ENCODE measurements at regions not wholly inside any gene's neighbourhood (a gene's known extent, or its start where the extent isn't known, plus 50 kb on each side); places are given as distances from the start of the nearest gene placed in this dataset.
"Not testable (repeated sequence)": the region's sequence is repeated elsewhere in the genome, so short reads cannot be mapped to it uniquely, and the experiment has no call there.

DNA sequence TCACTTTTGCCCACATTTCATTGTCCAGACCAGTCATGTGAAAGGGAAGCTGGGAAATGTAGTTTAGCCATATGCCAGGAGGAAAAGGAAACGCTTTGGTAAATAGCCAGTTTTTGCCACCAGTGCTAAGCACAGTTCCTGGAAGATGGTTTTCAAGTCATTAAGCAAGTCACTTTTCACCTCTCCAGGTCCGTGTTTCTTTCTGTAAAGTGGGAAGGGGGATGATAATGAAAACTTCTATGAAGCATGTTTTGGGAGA lies 96.6 kb upstream of the TPTE start:
- not testable (repeated sequence) for H3K27ac ChIP-seq; H3K4me1 ChIP-seq; DNase-seq (ENCODE audit: low spot score); H3K4me3 ChIP-seq; H3K27me3 ChIP-seq; H3K36me3 ChIP-seq
- H3K9me3 ChIP-seq, result peaks cover 0 to 11% of the 10 kb centered on the region in 2 donors

DNA sequence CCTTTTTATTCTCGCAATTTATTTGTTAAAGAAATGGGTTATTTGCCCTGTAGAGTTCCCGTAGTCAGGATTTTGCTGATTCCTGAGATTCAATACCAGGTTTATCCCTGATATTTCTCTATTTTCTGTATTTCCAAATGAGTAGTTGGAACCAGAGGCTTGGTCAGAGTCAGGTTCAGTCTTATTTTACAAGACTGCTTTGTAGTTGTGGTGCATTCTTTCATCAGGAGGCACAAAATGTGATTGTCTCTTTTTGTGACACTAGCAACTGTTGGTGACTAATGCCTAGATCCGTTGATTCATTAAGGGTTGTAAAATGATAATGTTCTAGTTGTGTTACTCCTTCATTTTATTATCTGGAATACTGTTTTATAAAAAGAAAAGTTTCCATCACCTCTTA lies 95.5 kb upstream of the TPTE start:
- H3K4me1 ChIP-seq, result no peaks in the 10 kb centered on the region
- no peak for DNase-seq (ENCODE audit: low spot score)
- no peaks in the 10 kb centered on the region for H3K27me3 ChIP-seq
- H3K9me3 ChIP-seq, result peaks cover 0 to 11% of the 10 kb centered on the region in 2 donors
- H3K36me3 ChIP-seq, result no peaks in the 10 kb centered on the region
- H3K4me3 ChIP-seq, result no peak overlapping the region
- TF ChIP-seq, protein P1, sequence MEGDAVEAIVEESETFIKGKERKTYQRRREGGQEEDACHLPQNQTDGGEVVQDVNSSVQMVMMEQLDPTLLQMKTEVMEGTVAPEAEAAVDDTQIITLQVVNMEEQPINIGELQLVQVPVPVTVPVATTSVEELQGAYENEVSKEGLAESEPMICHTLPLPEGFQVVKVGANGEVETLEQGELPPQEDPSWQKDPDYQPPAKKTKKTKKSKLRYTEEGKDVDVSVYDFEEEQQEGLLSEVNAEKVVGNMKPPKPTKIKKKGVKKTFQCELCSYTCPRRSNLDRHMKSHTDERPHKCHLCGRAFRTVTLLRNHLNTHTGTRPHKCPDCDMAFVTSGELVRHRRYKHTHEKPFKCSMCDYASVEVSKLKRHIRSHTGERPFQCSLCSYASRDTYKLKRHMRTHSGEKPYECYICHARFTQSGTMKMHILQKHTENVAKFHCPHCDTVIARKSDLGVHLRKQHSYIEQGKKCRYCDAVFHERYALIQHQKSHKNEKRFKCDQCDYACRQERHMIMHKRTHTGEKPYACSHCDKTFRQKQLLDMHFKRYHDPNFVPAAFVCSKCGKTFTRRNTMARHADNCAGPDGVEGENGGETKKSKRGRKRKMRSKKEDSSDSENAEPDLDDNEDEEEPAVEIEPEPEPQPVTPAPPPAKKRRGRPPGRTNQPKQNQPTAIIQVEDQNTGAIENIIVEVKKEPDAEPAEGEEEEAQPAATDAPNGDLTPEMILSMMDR (IDR thresholded peaks at IDR 0.05), result no peak
- no peak overlapping the region for H3K27ac ChIP-seq

DNA sequence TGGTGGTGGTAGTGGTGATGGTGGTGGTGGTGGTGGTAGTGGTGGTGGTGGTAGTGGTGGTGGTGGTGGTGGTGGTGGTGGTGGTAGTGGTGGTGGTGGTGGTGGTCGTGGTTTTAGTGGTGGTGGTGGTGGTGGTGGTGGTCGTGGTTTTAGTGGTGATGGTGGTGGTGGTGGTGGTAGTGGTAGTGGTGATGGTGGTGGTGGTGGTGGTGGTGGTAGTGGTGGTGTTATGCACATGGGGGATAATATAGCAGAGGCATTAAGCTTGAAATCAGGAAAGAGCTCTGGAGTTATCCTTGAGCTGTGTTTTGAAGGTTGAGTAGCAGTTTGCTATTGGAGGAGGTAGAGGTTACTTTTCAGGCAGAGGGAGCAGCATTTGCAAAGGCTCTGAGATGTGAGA lies 94.6 kb upstream of the TPTE start:
- not testable (repeated sequence) for H3K27me3 ChIP-seq; H3K27ac ChIP-seq; DNase-seq (ENCODE audit: low spot score); H3K4me3 ChIP-seq; H3K4me1 ChIP-seq; H3K36me3 ChIP-seq
- peaks cover 0 to 13% of the 10 kb centered on the region in 2 donors for H3K9me3 ChIP-seq

DNA sequence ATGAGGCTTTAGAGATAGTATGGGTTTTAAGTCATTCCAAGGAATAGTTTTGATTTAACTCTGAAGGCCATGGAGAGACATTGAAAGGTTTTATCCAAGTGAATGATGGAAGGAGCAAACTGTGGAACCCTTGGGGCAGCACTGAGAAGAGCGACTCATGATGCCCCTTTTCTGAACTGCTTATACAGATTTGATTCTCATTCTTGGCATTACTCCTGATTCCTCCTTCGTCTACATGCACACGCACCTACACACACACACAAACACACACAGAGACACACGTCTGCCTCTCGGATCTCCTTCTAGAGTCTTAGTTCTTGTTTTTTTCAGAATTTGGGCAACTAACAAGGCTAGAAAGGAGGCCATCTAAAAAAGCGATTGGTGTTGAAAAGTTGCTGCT lies 94.1 kb upstream of the TPTE start:
- not testable (repeated sequence) for DNase-seq (ENCODE audit: low spot score); H3K27ac ChIP-seq; H3K4me1 ChIP-seq; H3K4me3 ChIP-seq; H3K27me3 ChIP-seq; H3K36me3 ChIP-seq
- peaks cover 0 to 18% of the 10 kb centered on the region in 2 donors for H3K9me3 ChIP-seq

DNA sequence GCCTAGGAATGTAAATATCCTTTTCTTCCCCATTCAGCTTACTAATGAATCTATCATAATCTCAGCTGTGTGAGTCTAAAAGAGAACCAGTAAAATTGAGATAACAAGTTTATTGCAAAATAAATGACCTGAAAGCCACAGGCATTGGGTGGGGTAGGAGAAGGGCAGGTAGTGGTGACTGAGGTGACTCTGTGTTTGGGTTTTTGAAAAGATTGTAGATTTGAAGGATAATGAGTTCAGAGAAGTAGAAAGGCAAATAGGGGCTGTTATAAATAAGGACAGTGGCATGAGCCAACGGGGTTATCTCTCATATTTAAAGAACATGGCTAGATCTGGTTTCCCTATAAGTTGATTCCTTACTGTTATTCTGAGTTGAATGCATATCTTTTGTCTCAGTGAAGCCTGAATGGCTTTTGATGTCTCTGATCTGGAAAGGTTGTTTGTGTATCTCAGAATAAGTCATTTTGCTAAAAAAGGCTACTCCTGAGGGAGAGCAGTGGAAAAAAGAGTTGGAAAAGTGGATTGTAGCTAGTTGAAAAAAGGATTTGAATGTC lies 92.3 kb upstream of the TPTE start:
- H3K4me3 ChIP-seq; H3K27ac ChIP-seq; H3K27me3 ChIP-seq; H3K4me1 ChIP-seq; H3K36me3 ChIP-seq; DNase-seq (ENCODE audit: low spot score): not testable (repeated sequence)
- H3K9me3 ChIP-seq, result peaks cover 0 to 13% of the 10 kb centered on the region in 2 donors

DNA sequence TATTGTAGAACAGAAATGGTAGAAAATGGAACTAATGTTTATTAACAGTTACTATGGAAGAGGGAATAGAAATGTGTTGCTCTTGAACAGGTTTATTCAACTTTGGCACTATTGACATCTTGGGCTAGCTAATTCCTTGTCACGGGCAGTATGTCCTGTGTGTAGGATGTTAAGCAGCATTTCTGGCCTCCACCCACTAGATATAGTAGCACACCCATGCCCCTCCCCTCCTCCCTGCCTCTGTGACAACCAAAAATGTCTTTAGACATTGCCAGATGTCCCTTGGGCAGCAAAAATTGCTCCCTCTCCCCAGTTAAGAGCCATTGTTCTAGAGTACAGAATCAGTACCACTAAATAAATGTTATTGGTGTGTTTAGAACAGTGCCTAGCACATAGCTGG lies 91.4 kb upstream of the TPTE start:
- Histone ChIP-seq H3K36me3 (no peaks in the 10 kb centered on the region), H3K9me3 (peaks cover 0 to 13% of the 10 kb centered on the region in 2 donors), H3K4me3 (no peak overlapping the region), H3K4me1 (no peaks in the 10 kb centered on the region), H3K27ac (no peak overlapping the region), H3K27me3 (no peaks in the 10 kb centered on the region)
- DNase-seq (ENCODE audit: low spot score), result no peak
- TF ChIP-seq, protein P1 (IDR thresholded peaks at IDR 0.05), result no peak

DNA sequence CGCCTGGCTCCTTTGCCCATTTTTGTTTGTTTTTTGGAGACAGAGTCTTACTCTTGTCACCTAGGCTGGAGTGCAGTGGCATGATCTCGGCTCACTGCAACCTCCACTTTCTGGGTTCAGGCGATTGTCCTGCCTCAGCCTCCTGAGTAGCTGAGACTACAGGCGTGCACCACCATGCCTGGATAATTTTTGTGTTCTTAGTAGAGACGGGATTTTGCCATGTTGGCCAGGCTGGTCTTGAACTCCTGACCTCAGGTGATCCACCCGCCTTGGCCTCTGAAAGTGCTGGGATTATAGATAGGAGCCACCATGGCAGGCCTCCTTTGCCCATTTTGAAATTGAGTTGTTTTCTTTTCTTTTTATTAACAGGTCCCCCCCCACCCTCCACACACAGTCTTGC lies 89.4 kb upstream of the TPTE start:
- H3K36me3 ChIP-seq, H3K27me3 ChIP-seq, H3K27ac ChIP-seq, H3K4me1 ChIP-seq, H3K4me3 ChIP-seq: not testable (repeated sequence)
- H3K9me3 ChIP-seq, result peaks cover 0 to 18% of the 10 kb centered on the region in 2 donors
- DNase-seq (ENCODE audit: low spot score), result peak; percentile 76

DNA sequence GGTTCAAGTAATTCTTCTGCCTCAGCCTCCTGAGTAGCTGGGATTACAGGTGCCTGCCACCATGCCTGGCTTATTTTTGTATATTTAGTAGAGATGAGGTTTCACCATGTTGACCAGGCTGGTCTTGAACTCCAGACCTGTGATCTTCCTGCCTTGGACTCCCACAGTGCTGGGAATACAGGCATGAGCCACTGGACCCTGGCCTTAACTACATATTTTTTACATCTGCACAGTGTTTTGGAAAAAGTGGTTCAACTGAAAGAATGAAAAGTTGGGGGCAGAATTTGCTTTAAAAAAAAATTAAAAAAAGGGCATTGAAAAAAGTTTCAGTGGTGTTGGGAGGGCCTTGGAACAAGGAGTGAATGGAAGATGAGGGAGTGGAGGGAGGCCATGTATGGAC lies 88.9 kb upstream of the TPTE start:
- not testable (repeated sequence) for H3K4me1 ChIP-seq; H3K27ac ChIP-seq; H3K27me3 ChIP-seq; H3K4me3 ChIP-seq; DNase-seq (ENCODE audit: low spot score); H3K36me3 ChIP-seq
- peaks cover 0 to 18% of the 10 kb centered on the region in 2 donors for H3K9me3 ChIP-seq

DNA sequence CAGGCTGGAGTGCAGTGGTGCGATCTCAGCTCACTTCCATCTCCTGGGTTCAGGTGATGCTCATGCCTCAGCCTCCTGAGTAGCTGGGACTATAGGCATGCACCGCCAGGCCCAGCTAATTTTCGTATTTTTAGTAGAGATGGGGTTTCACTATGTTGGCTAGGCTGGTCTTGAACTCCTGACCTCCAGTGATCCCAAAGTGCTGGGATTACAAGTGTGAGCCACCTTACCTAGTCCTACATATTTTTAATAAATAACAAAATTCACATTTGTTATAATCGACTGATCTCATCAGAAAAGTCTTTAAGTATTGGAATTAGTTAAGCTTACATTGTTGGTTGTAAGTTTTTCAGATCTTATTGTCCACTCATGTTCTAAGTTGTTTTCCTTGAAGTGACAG lies 83.4 kb upstream of the TPTE start:
- not testable (repeated sequence) for H3K4me3 ChIP-seq; H3K4me1 ChIP-seq; H3K27ac ChIP-seq; H3K27me3 ChIP-seq; DNase-seq (ENCODE audit: low spot score); H3K36me3 ChIP-seq
- H3K9me3 ChIP-seq, result peaks cover 0 to 31% of the 10 kb centered on the region in 2 donors

DNA sequence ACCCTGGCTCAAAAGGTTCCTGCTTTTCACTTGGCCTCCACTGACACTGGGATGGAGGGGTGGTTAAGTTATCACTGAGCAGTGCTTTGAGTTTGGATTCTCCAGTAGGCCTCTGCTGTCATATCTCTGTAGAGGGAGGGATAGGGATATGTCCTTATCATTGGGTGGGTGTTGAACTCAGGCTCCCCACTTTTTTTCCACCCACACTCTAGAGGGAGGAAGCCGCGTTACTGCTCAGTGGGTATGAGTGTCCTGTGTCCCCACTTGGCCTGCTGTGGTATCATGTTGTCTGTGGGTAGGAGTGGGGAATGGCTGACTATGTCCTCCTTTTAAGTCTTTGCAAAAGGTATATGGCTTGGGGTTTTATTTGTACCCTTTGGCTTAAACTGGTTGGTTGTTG lies 80.7 kb upstream of the TPTE start:
- not testable (repeated sequence) for H3K4me1 ChIP-seq; H3K36me3 ChIP-seq; H3K27me3 ChIP-seq; H3K4me3 ChIP-seq; H3K27ac ChIP-seq; DNase-seq (ENCODE audit: low spot score)
- H3K9me3 ChIP-seq, result peaks cover 0 to 31% of the 10 kb centered on the region in 2 donors

DNA sequence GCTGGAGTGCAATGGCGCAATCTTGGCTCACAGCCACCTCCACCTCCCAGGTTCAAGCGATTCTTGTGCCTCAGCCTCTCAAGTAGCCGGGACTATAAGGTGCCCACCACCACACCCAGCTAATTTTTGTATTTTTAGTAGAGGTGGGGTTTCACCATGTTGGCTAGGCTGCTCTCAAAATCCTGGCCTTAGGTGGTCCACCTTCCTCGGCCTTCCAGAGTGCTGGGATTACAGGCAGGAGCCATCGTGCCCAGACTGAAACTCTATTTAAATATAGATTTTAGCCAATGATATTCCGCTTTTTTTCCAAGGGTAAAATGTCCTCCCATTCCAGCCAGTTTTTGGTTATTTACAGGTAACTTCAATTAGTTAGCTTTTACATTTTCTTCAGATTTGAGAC lies 79.4 kb upstream of the TPTE start:
- H3K9me3 ChIP-seq, result peaks cover 0 to 26% of the 10 kb centered on the region in 2 donors
- not testable (repeated sequence) for H3K4me1 ChIP-seq; DNase-seq (ENCODE audit: low spot score); H3K27me3 ChIP-seq; H3K4me3 ChIP-seq; H3K36me3 ChIP-seq; H3K27ac ChIP-seq

DNA sequence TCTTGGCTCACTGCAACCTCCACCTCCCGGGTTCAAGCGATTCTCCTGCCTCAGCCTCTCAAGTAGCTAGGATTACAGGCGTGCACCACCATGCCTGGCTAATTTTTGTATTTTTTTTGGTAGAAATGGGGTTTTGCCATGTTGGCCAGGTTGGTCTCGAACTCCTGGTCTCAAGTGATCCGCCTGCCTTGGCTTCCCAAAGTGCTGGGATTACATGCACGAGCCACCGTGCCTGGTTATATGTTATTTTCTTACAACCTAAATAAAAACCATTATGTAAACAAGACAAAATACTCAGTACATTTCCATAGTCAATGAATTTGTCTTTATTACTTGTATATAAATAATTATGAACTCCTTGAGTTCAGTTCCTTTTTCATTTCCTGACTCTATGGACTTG lies 75.7 kb upstream of the TPTE start:
- not testable (repeated sequence) for H3K9me3 ChIP-seq; DNase-seq (ENCODE audit: low spot score); H3K27me3 ChIP-seq

DNA sequence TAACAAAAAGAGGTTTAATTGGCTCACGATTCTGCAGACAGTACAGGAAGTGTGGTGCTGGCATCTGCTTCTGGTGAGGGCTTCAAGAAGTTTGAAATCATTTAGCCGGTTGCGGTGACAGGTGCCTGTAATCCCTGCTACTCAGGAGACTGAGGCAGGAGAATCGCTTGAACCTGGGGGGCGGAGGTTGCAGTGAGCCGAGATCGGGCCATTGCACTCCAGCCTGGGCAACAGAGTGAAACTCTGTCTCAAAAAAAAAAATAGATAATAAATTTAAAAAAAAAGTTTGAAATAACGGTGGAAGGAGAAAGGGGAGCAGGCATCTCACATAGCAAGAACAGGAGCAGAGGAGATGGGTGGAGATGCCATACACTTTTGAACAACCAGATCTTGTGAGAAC lies 71.9 kb upstream of the TPTE start:
- peaks cover 0 to 18% of the 10 kb centered on the region in 2 donors for H3K9me3 ChIP-seq
- not testable (repeated sequence) for H3K4me3 ChIP-seq; H3K4me1 ChIP-seq; H3K36me3 ChIP-seq; H3K27me3 ChIP-seq; DNase-seq (ENCODE audit: low spot score); H3K27ac ChIP-seq

More for the DNA sequence above, 75.7 kb upstream of the TPTE start:
- H3K4me1 ChIP-seq, H3K36me3 ChIP-seq, H3K4me3 ChIP-seq, H3K27ac ChIP-seq: not testable (repeated sequence)

DNA sequence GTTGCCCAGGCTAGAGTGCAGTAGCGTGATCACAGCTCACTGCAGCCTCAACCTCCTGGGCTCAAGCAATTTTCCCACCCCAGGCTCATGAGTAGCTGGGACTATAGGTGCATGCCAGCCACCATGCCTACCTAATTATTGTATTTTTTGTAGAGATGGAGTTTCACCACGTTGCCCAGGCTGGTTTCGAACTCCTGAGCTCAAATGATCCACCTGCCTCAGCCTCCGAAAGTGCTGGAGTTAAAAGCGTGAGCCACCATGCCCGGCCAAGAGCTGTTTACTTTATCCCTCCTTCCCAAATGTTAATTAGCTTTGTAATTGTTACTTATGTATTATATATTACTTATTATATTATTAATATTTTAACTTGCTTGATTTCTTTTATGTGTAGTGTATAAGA lies 70.1 kb upstream of the TPTE start:
- not testable (repeated sequence) for H3K27ac ChIP-seq; H3K4me1 ChIP-seq; H3K36me3 ChIP-seq; H3K4me3 ChIP-seq; DNase-seq (ENCODE audit: low spot score); H3K27me3 ChIP-seq
- H3K9me3 ChIP-seq, result peaks cover 0 to 18% of the 10 kb centered on the region in 2 donors
